IMR-90 (cell line): ENCODE measurements at regions not wholly inside any gene's neighbourhood (a gene's known extent, or its start where the extent isn't known, plus 50 kb on each side); places are given as distances from the start of the nearest gene placed in this dataset.
"Not testable (repeated sequence)": the region's sequence is repeated elsewhere in the genome, so short reads cannot be mapped to it uniquely, and the experiment has no call there.

ENCODE experiments used
- ATAC-seq: fragments of 200-7000 bp; cut with Tn5 transposase; 2 replicates; pipeline ENCODE4 v1.9.1; 2020; ENCODE audit warnings: low read depth, mild to moderate bottlenecking, moderate library complexity
- BruUV-seq: library from RNA; stranded (reverse); fragments of 400-500 nt; replicated peaks from 2 replicates; lab custom pipeline; 2021; lab: Mats Ljungman, UMichigan
- CTCF ChIA-PET: fragments of 300-600 bp; formaldehyde crosslinking; extraction: SDS; loops from one replicate; lab custom pipeline; 2021; ENCODE audit warnings: antibody characterized with exemption; lab: Yijun Ruan, JAX
- POLR2A ChIA-PET: fragments of 300-600 bp; sonication (Branson Sonifier 250); formaldehyde crosslinking; loops from one replicate; lab custom pipeline; 2022; ENCODE audit warnings: antibody characterized with exemption; ENCODE audit not compliant: unreplicated experiment; lab: Charles Lee
- DNase-seq: peaks from one replicate; pipeline ENCODE4 v3.0.0; 2013
- H2AFZ ChIP-seq: replicated peaks from 2 replicates; pipeline ENCODE3; 2013; ENCODE audit warnings: low read length, mild to moderate bottlenecking; ENCODE audit not compliant: poor library complexity
- H2AK5ac ChIP-seq: 2 replicates; pipeline ENCODE4 v1.6.1; 2013; ENCODE audit warnings: low read depth, low read length, inconsistent platforms
- H2AK9ac ChIP-seq: replicated peaks from 2 replicates; pipeline ENCODE3; 2013; ENCODE audit warnings: mild to moderate bottlenecking, low read depth, low read length, moderate library complexity; ENCODE audit not compliant: poor library complexity
- H2BK120ac ChIP-seq: 2 replicates; pipeline ENCODE4 v1.6.1; 2013; ENCODE audit warnings: low read depth, low read length, inconsistent platforms
- H2BK15ac ChIP-seq: 3 replicates; pipeline ENCODE4 v1.6.1; 2013; ENCODE audit warnings: low read depth, low read length, inconsistent platforms
- H2BK20ac ChIP-seq: 2 replicates; pipeline ENCODE4 v1.6.1; 2013; ENCODE audit warnings: low read depth, mild to moderate bottlenecking, inconsistent platforms, low read length, moderate library complexity
- H2BK5ac ChIP-seq: 2 replicates; pipeline ENCODE4 v1.6.1; 2013; ENCODE audit warnings: mild to moderate bottlenecking, low read depth, low read length, inconsistent platforms; ENCODE audit not compliant: poor library complexity, severe bottlenecking
- H3K14ac ChIP-seq: replicated peaks from 2 replicates; pipeline ENCODE4 v1.6.1; 2013; ENCODE audit warnings: low read depth, low read length, inconsistent platforms
- H3K18ac ChIP-seq: 2 replicates; pipeline ENCODE4 v1.6.1; 2013; ENCODE audit warnings: low read depth, low read length, control low read depth
- H3K23ac ChIP-seq: 2 replicates; pipeline ENCODE4 v1.6.1; 2013; ENCODE audit warnings: low read depth, low read length, inconsistent platforms
- H3K27ac ChIP-seq: 2 replicates; pipeline ENCODE4 v1.5.1; 2013; ENCODE audit warnings: mild to moderate bottlenecking, control low read depth, low read length; ENCODE audit not compliant: insufficient read depth
- H3K27me3 ChIP-seq: 2 replicates; pipeline ENCODE4 v1.6.1; 2013; ENCODE audit warnings: low read length; ENCODE audit not compliant: control insufficient read depth, insufficient read depth
- H3K36me3 ChIP-seq: 2 replicates; pipeline ENCODE4 v1.6.1; 2013; ENCODE audit warnings: low read length, mixed read lengths; ENCODE audit not compliant: control insufficient read depth, insufficient read depth
- H3K4ac ChIP-seq: 2 replicates; pipeline ENCODE4 v1.6.1; 2013; ENCODE audit warnings: low read depth, low read length, inconsistent platforms
- H3K4me1 ChIP-seq: 2 replicates; pipeline ENCODE4 v1.6.1; 2013; ENCODE audit warnings: low read length, mixed read lengths; ENCODE audit not compliant: control insufficient read depth, insufficient read depth
- H3K4me2 ChIP-seq: 2 replicates; pipeline ENCODE4 v1.6.1; 2013; ENCODE audit warnings: low read depth, mild to moderate bottlenecking, control low read depth, low read length, moderate library complexity
- H3K4me3 ChIP-seq: 2 replicates; pipeline ENCODE4 v1.5.1; 2013; ENCODE audit warnings: low read depth, mild to moderate bottlenecking, control low read depth, low read length, moderate library complexity; ENCODE audit not compliant: insufficient read depth
- H3K56ac ChIP-seq: 2 replicates; pipeline ENCODE4 v1.6.1; 2013; ENCODE audit warnings: low read length, inconsistent platforms; ENCODE audit not compliant: insufficient read depth; ENCODE audit errors: extremely low read depth
- H3K79me1 ChIP-seq, 2 experiments: 2 replicates each; pipeline ENCODE4 v1.6.1; 2013; ENCODE audit warnings: low read length in 2 of 2, inconsistent platforms in 1 of 2, low read depth in 1 of 2
- H3K9ac ChIP-seq: 2 replicates; pipeline ENCODE4 v1.6.1; 2013; ENCODE audit warnings: low read depth, low read length, control low read depth
- H3K9me1 ChIP-seq: 2 replicates; pipeline ENCODE4 v1.6.1; 2013; ENCODE audit warnings: low read length, inconsistent platforms; ENCODE audit not compliant: insufficient read depth
- H3K9me3 ChIP-seq: 2 replicates; pipeline ENCODE4 v1.6.1; 2013; ENCODE audit warnings: low read length; ENCODE audit not compliant: control insufficient read depth, insufficient read depth
- H4K20me1 ChIP-seq: 2 replicates; pipeline ENCODE4 v1.6.1; 2013; ENCODE audit warnings: low read length, inconsistent platforms; ENCODE audit not compliant: insufficient read depth
- H4K5ac ChIP-seq: 2 replicates; pipeline ENCODE4 v1.6.1; 2013; ENCODE audit warnings: mild to moderate bottlenecking, low read depth, low read length, control low read depth
- H4K8ac ChIP-seq, 2 experiments: 2 replicates each; pipeline ENCODE4 v1.6.1; 2013; ENCODE audit warnings: low read depth in 2 of 2, low read length in 2 of 2, control low read depth in 1 of 2, inconsistent platforms in 1 of 2
- H4K91ac ChIP-seq: 2 replicates; pipeline ENCODE4 v1.6.1; 2013; ENCODE audit warnings: low read depth, low read length, inconsistent platforms; ENCODE audit not compliant: insufficient read depth
- WGBS, 2 experiments: methylation state at CpG; one replicate each; pipeline versions ENCODE4 v1.1.5 to v1.1.7; 2013; ENCODE audit warnings: missing lambda C conversion rate in 2 of 2; ENCODE audit not compliant: insufficient read length in 1 of 2; ENCODE audit errors: extremely low coverage in 2 of 2; 5-methylcytosine and 5-hydroxymethylcytosine counted together
- dilution Hi-C: fragments of 300-500 bp; cut with HindIII; formaldehyde crosslinking; loops from one replicate; pipeline ENCODE4 v1.14.3; 2018; ENCODE audit warnings: low sequenced_read_pairs; ENCODE audit not compliant: unreplicated experiment
- in situ Hi-C: fragments of 300-500 bp; cut with MboI; formaldehyde crosslinking; loops from 3 replicates; pipeline ENCODE4 v1.14.3; 2019; ENCODE audit warnings: low sequenced_read_pairs, inconsistent platforms, mixed read lengths
- intact Hi-C: fragments of 100-400 bp; cut with micrococcal nuclease; formaldehyde crosslinking; loops from 2 replicates; pipeline ENCODE4 v1.10.0; 2022

DNA sequence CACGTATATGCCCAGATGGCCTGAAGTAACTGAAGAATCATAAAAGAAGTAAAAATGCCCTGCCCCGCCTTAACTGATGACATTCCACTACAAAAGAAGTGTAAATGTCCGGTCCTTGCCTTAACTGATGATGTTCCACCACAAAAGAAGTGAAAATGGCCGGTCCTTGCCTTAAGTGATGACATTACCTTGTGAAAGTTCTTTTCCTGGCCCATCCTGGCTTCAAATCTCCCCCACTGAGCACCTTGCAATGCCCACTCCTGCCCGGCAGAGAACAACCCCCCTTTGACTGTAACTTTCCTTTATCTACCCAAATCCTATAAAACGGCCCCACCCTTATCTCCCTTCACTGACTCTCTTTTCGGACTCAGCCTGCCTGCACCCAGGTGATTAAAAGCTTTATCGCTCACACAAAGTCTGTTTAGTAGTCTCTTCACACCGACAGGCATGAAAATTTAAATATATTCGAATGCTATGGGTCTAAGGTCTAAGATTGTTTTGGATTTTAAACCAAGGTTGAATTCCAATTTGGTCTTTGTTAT is 329.3 kb upstream of the POT1 start:
- H3K56ac ChIP-seq, H2BK120ac ChIP-seq, H3K9me1 ChIP-seq, POLR2A ChIA-PET, CTCF ChIA-PET, H3K36me3 ChIP-seq, H3K4me2 ChIP-seq, H2AK9ac ChIP-seq, DNase-seq, H3K23ac ChIP-seq, H4K8ac ChIP-seq, H3K14ac ChIP-seq, in situ Hi-C loops, H2AFZ ChIP-seq, H3K9me3 ChIP-seq, BruUV-seq, intact Hi-C loops, H3K27ac ChIP-seq, H4K5ac ChIP-seq, H2BK15ac ChIP-seq, H3K79me1 ChIP-seq, H2BK20ac ChIP-seq, H3K27me3 ChIP-seq, H3K4ac ChIP-seq, H2BK5ac ChIP-seq, H4K91ac ChIP-seq, H2AK5ac ChIP-seq, dilution Hi-C loops, H4K20me1 ChIP-seq, H3K4me3 ChIP-seq, H3K18ac ChIP-seq, H3K4me1 ChIP-seq, ATAC-seq, H3K9ac ChIP-seq: not testable (repeated sequence)
- 40% methylated on average over 1 of the region's 10 CpGs; no CpG with 5 or more reads in 1 of the 2 experiments for WGBS, 2 experiments
